SIG-M5 treated with dmso at 0.1 percent for 504 hours (cell line): ENCODE measurements at regions not wholly inside any gene's neighbourhood (a gene's known extent, or its start where the extent isn't known, plus 50 kb on each side); places are given as distances from the start of the nearest gene placed in this dataset.

Experiments used
- DNase-seq: peaks from one replicate; lab custom pipeline; 2025; ENCODE audit not compliant: unreplicated experiment; lab: John Stamatoyannopoulos, UW

GRCh38 chr6:170232186-170233002, 58.5 kb downstream of the DLL1 start:
- DNase-seq: no peak

- no peak for DNase-seq
Observed at GRCh38 chr6:170231293-170232185, 59.3 kb downstream of the DLL1 start.

- DNase-seq: no peak
Observed at GRCh38 chr6:170230520-170231292, 60.2 kb downstream of the DLL1 start.

GRCh38 chr6:170229851-170230519, 60.9 kb downstream of the DLL1 start:
- no peak for DNase-seq

GRCh38 chr6:170229396-170229795, 61.5 kb downstream of the DLL1 start:
- no peak for DNase-seq

- DNase-seq: no peak
Observed at GRCh38 chr6:170228946-170229310, 62.0 kb downstream of the DLL1 start.

GRCh38 chr6:170227996-170228945, 62.6 kb downstream of the DLL1 start:
- no peak for DNase-seq

GRCh38 chr6:170227521-170227983, 63.3 kb downstream of the DLL1 start:
- DNase-seq: no peak

GRCh38 chr6:170226647-170227046, 64.2 kb downstream of the DLL1 start:
- DNase-seq: no peak

GRCh38 chr6:170225852-170226417, 64.9 kb downstream of the DLL1 start:
- DNase-seq: no peak

- no peak for DNase-seq
Observed at GRCh38 chr6:170224694-170225660, 65.9 kb downstream of the DLL1 start.

GRCh38 chr6:170223718-170224693, 66.9 kb downstream of the DLL1 start:
- DNase-seq: no peak

- no peak for DNase-seq
Observed at GRCh38 chr6:170222498-170223471, 68.1 kb downstream of the DLL1 start.

GRCh38 chr6:170221753-170222400, 69.0 kb downstream of the DLL1 start:
- no peak for DNase-seq

GRCh38 chr6:170221052-170221752, 69.7 kb downstream of the DLL1 start:
- no peak for DNase-seq
